K562 (cell line): ENCODE measurements at regions not wholly inside any gene's neighbourhood (a gene's known extent, or its start where the extent isn't known, plus 50 kb on each side); places are given as distances from the start of the nearest gene placed in this dataset.

Source experiments
- ATAC-seq: fragments of 200-7000 bp; cut with Tn5 transposase; 3 replicates; pipeline ENCODE4 v1.9.1; 2020; ENCODE audit warnings: moderate library complexity
- BruUV-seq: library from RNA; stranded (reverse); fragments of 400-500 nt; replicated peaks from 2 replicates; lab custom pipeline; 2021; lab: Mats Ljungman, UMichigan
- CTCF ChIA-PET: fragments of 300-600 bp; formaldehyde crosslinking; extraction: SDS; loops from one replicate; lab custom pipeline; 2021; ENCODE audit warnings: low intra/inter-chr PET ratio; lab: Yijun Ruan, JAX
- POLR2A ChIA-PET: fragments of 300-600, 350-650 bp; sonication (Branson Sonifier 250); formaldehyde crosslinking; extraction: SDS; loops from one replicate; lab custom pipeline; 2021; ENCODE audit warnings: antibody characterized with exemption, inconsistent platforms; lab: Yijun Ruan, JAX
- DNase-seq, 4 experiments: peaks; one replicate each; pipeline versions ENCODE4 v3.0.0 to v3.0.0-alpha.2; 2011 to 2018; ENCODE audit warnings: low spot score in 3 of 4, mixed read lengths in 3 of 4; ENCODE audit errors: extremely low read depth in 1 of 4
- FAIRE-seq: peaks from 2 replicates; lab custom pipeline; 2011; peaks lifted over from hg19 to GRCh38; lab: Jason Lieb, UNC
- H2AFZ ChIP-seq: 2 replicates; pipeline ENCODE4 v1.6.0; 2011; ENCODE audit warnings: low read depth, low read length, control low read depth, inconsistent platforms
- H3K27ac ChIP-seq: fragments of 200-600 bp; 3 replicates; pipeline ENCODE4 v1.8.0; 2011; ENCODE audit warnings: low read depth, mild to moderate bottlenecking, control low read depth, inconsistent platforms, low read length, moderate library complexity, mixed read lengths; ENCODE audit errors: extremely low read depth
- H3K27me3 ChIP-seq, 2 experiments: fragments of 300-600 bp in 1 of 2; 2 replicates in 1 of 2; 3 replicates in 1 of 2; pipeline versions ENCODE4 v1.6.0 to v1.8.0; 2011; ENCODE audit warnings: inconsistent platforms in 2 of 2, low read length in 2 of 2, mild to moderate bottlenecking in 1 of 2, mixed read lengths in 1 of 2, moderate library complexity in 1 of 2; ENCODE audit not compliant: control insufficient read depth in 2 of 2, insufficient read depth in 2 of 2
- H3K36me3 ChIP-seq: fragments of 300-600 bp; 3 replicates; pipeline ENCODE4 v1.8.0; 2011; ENCODE audit warnings: mild to moderate bottlenecking, low read length, inconsistent platforms; ENCODE audit not compliant: control insufficient read depth, insufficient read depth
- H3K4me1 ChIP-seq, 2 experiments: fragments of 200-600 bp in 1 of 2; replicated peaks in 1 of 2; 2 replicates in 1 of 2; 3 replicates in 1 of 2; pipeline versions ENCODE4 v1.5.1 to v1.8.0; 2011; ENCODE audit warnings: inconsistent platforms in 2 of 2, low read length in 2 of 2, mild to moderate bottlenecking in 1 of 2, mixed read lengths in 1 of 2, moderate library complexity in 1 of 2; ENCODE audit not compliant: control insufficient read depth in 2 of 2, insufficient read depth in 2 of 2
- H3K4me2 ChIP-seq: 2 replicates; pipeline ENCODE4 v1.6.1; 2011; ENCODE audit warnings: low read length, control low read depth, inconsistent platforms, mixed read lengths; ENCODE audit not compliant: insufficient read depth
- H3K4me3 ChIP-seq: fragments of 200-600 bp; sonication (generic), shearing (Covaris generic); 2 replicates; pipeline ENCODE4 v1.5.1; 2016; ENCODE audit warnings: control low read depth, inconsistent platforms
- H3K79me2 ChIP-seq: fragments of 200-600 bp; 3 replicates; pipeline ENCODE4 v1.8.0; 2011; ENCODE audit warnings: low read length, inconsistent platforms; ENCODE audit not compliant: control insufficient read depth, insufficient read depth
- H3K9ac ChIP-seq, 2 experiments: 2 replicates each; pipeline versions ENCODE4 v1.6.0 to v1.6.1; 2011; ENCODE audit warnings: low read depth in 2 of 2, low read length in 2 of 2, control low read depth in 1 of 2, inconsistent platforms in 1 of 2, mild to moderate bottlenecking in 1 of 2, mixed read lengths in 1 of 2; ENCODE audit not compliant: insufficient read depth in 1 of 2
- H3K9me1 ChIP-seq: one replicate; pipeline ENCODE4 v1.6.0; 2011; ENCODE audit warnings: inconsistent platforms, mild to moderate bottlenecking, low read length, moderate library complexity; ENCODE audit not compliant: control insufficient read depth, insufficient read depth
- H3K9me3 ChIP-seq: replicated peaks from 2 replicates; pipeline ENCODE4 v1.5.1; 2011; ENCODE audit warnings: low read depth, low read length, inconsistent platforms; ENCODE audit not compliant: control insufficient read depth, insufficient read depth
- H4K20me1 ChIP-seq: replicated peaks from 2 replicates; pipeline ENCODE4 v1.6.1; 2011; ENCODE audit warnings: low read length, inconsistent platforms, mixed read lengths; ENCODE audit not compliant: control insufficient read depth, insufficient read depth
- BCLAF1 ChIP-seq, 2 experiments: fragments of 450-650 bp in 1 of 2; IDR thresholded peaks; 2 replicates each; pipeline ENCODE4 v1.6.1; 2011 to 2017; ENCODE audit warnings: low read depth in 2 of 2, antibody characterized with exemption in 1 of 2, borderline replicate concordance in 1 of 2, low read length in 1 of 2, mild to moderate bottlenecking in 1 of 2, mixed read lengths in 1 of 2; ENCODE audit not compliant: control insufficient read depth in 1 of 2
- CREBBP ChIP-seq: IDR thresholded peaks from one replicate; pipeline ENCODE4 v1.6.1; 2012; ENCODE audit warnings: low read depth, mild to moderate bottlenecking, control low read depth, inconsistent platforms, low read length
- CTCF ChIP-seq, 3 experiments: IDR thresholded peaks in 2 of 3; conservative IDR thresholded peaks in 1 of 3; 2 replicates each; pipeline ENCODE4 v1.5.1; 2011 to 2012; ENCODE audit warnings: low read length in 3 of 3, mild to moderate bottlenecking in 3 of 3, control low read depth in 2 of 3, improper control_type of control experiment in 1 of 3, inconsistent platforms in 1 of 3, low read depth in 1 of 3, mixed read lengths in 1 of 3, moderate library complexity in 1 of 3; ENCODE audit not compliant: insufficient read depth in 2 of 3
- GABPB2 ChIP-seq: fragments of 250-450 bp; sonication (Bioruptor Pico); conservative IDR thresholded peaks from 2 replicates; pipeline ENCODE4 v1.5.1; 2021; ENCODE audit warnings: mild to moderate bottlenecking
- HDGF ChIP-seq: fragments of 450-650 bp; IDR thresholded peaks from 2 replicates; pipeline ENCODE4 v1.6.1; 2016
- HOMEZ ChIP-seq: fragments of 250-450 bp; sonication (Bioruptor Pico); IDR thresholded peaks from 2 replicates; pipeline ENCODE4 v1.4.0; 2020; ENCODE audit warnings: mild to moderate bottlenecking, moderate library complexity
- KDM2B ChIP-seq: fragments of 250-450 bp; sonication (Bioruptor Pico); IDR thresholded peaks from 2 replicates; pipeline ENCODE4 v1.8.0; 2021; ENCODE audit warnings: mild to moderate bottlenecking, moderate library complexity
- KDM5B ChIP-seq: fragments of 200-600 bp; sonication (generic); IDR thresholded peaks from 2 replicates; pipeline ENCODE4 v1.6.1; 2012; ENCODE audit warnings: low read depth, mild to moderate bottlenecking, moderate library complexity, low read length, control low read depth, inconsistent platforms; ENCODE audit not compliant: insufficient replicate concordance
- NONO ChIP-seq, 2 experiments: fragments of 200-400 bp in 1 of 2; fragments of 450-650 bp in 1 of 2; formaldehyde crosslinking in 1 of 2; IDR thresholded peaks; 2 replicates each; pipeline ENCODE4 v1.6.1; 2017; ENCODE audit warnings: low read depth in 2 of 2, mild to moderate bottlenecking in 2 of 2, moderate library complexity in 2 of 2, low read length in 1 of 2
- POLR2H ChIP-seq: IDR thresholded peaks from 2 replicates; pipeline ENCODE4 v1.6.1; 2016; ENCODE audit warnings: missing genetic modification characterization, low read depth, mild to moderate bottlenecking, control low read depth, missing compliant biosample characterization, moderate library complexity
- RHOXF2B ChIP-seq: fragments of 250-450 bp; sonication (Bioruptor Pico); conservative IDR thresholded peaks from 2 replicates; pipeline ENCODE4 v1.5.1; 2021
- TCF7 ChIP-seq: sonication (generic); IDR thresholded peaks from 2 replicates; pipeline ENCODE4 v1.6.1; 2016; ENCODE audit warnings: antibody characterized with exemption, borderline replicate concordance
- ZBTB33 ChIP-seq: sonication (generic); formaldehyde crosslinking; IDR thresholded peaks from 2 replicates; pipeline ENCODE4 v1.8.1; 2023; ENCODE audit warnings: mild to moderate bottlenecking, missing genetic modification reagents
- ZKSCAN8 ChIP-seq: fragments of 200-800 bp; sonication (Bioruptor generic); IDR thresholded peaks from 2 replicates; pipeline ENCODE4 v1.6.1; 2016; ENCODE audit warnings: missing genetic modification characterization, missing compliant biosample characterization
- ZNF324 ChIP-seq: fragments of 250-450 bp; sonication (Bioruptor Pico); IDR thresholded peaks from 2 replicates; pipeline ENCODE4 v1.4.0; 2020; ENCODE audit warnings: mild to moderate bottlenecking
- WGBS: fragments of 100-300 bp; shearing (Covaris generic); methylation state at CpG from one replicate; pipeline ENCODE4 v1.1.6; 2016; ENCODE audit warnings: low coverage, mixed read lengths; ENCODE audit not compliant: insufficient coverage; ENCODE audit errors: missing lambda C conversion rate; 5-methylcytosine and 5-hydroxymethylcytosine counted together
- in situ Hi-C: fragments of 300-500 bp; cut with MboI; formaldehyde crosslinking; loops from 4 replicates; pipeline ENCODE4 v1.15.0; 2018; ENCODE audit warnings: inconsistent platforms, mixed read lengths
- intact Hi-C: fragments of 100-400 bp; cut with micrococcal nuclease; formaldehyde crosslinking; loops from 2 replicates; pipeline ENCODE4 v1.14.2; 2022

GRCh38 chr20:61019322-61019721 is 232.7 kb upstream of the CDH4 start:
- Histone ChIP-seq H3K4me2 (no peak overlapping the region), H3K4me3 (no peak overlapping the region), H3K36me3 (no peaks in the 10 kb centered on the region), H2AFZ (no peak overlapping the region), H3K27ac (no peak overlapping the region), H4K20me1 (no peaks in the 10 kb centered on the region; the same call in 1 of the 2 replicates), H3K9me1 (no peaks in the 10 kb centered on the region), H3K9me3 (no peaks in the 10 kb centered on the region), H3K27me3 (no peaks in the 10 kb centered on the region; a peak in 1 of 5 replicates), H3K9ac (no peak overlapping the region), H3K4me1 (no peaks in the 10 kb centered on the region), H3K79me2 (no peaks in the 10 kb centered on the region)
- no peak for FAIRE-seq
- in situ Hi-C loops (no loop called here), intact Hi-C loops (no loop called here)
- no TSS peak for BruUV-seq
- 0% methylated on average over 14 of the region's 14 CpGs for WGBS
- CTCF ChIA-PET, result no interaction called here
- POLR2A ChIA-PET, result no interaction called here
- DNase-seq, result no peak
- ATAC-seq, result no peak
- no peak for TF ChIP-seq NONO (IDR thresholded peaks at IDR 0.05; ENCODE audit: low read depth in 2 of 2, low read length in 1 of 2)
- no peak for TF ChIP-seq CTCF (IDR thresholded peaks at IDR 0.05 in 2 of 3, conservative IDR thresholded peaks at IDR 0.05 in 1 of 3; ENCODE audit: insufficient read depth in 2 of 3, low read depth in 1 of 3, low read length in 3 of 3)
- no peak for TF ChIP-seq BCLAF1 (IDR thresholded peaks at IDR 0.05; ENCODE audit: borderline replicate concordance in 1 of 2, control insufficient read depth in 1 of 2, low read depth in 2 of 2, low read length in 1 of 2)
- no peak for TF ChIP-seq RHOXF2B (CRISPR knock-in tag)
- TF ChIP-seq ZBTB33, result no peak
- no peak for TF ChIP-seq ZKSCAN8 (CRISPR knock-in tag)
- no peak for TF ChIP-seq CREBBP
- no peak for TF ChIP-seq TCF7
- TF ChIP-seq HOMEZ (CRISPR knock-in tag), result no peak
- TF ChIP-seq GABPB2, result no peak
- no peak for TF ChIP-seq ZNF324 (CRISPR knock-in tag)
- no peak for TF ChIP-seq POLR2H
- no peak for TF ChIP-seq KDM5B
- TF ChIP-seq HDGF, result no peak
- no peak for TF ChIP-seq KDM2B (CRISPR knock-in tag)
